Panc1 (cell line): ENCODE measurements at regions not wholly inside any gene's neighbourhood (a gene's known extent, or its start where the extent isn't known, plus 50 kb on each side); places are given as distances from the start of the nearest gene placed in this dataset.
"Not testable (repeated sequence)": the region's sequence is repeated elsewhere in the genome, so short reads cannot be mapped to it uniquely, and the experiment has no call there.

Experiments used
- ATAC-seq: fragments of 200-7000 bp; cut with Tn5 transposase; 2 replicates; pipeline ENCODE4 v1.9.1; 2020; ENCODE audit warnings: mild to moderate bottlenecking, moderate library complexity
- BruUV-seq: library from RNA; stranded (reverse); fragments of 400-500 nt; replicated peaks from 2 replicates; lab custom pipeline; 2021; lab: Mats Ljungman, UMichigan
- CTCF ChIA-PET: fragments of 300-600 bp; sonication (Branson Sonifier 250); formaldehyde crosslinking; loops from one replicate; lab custom pipeline; 2022; ENCODE audit warnings: antibody characterized with exemption; lab: Charles Lee
- POLR2A ChIA-PET: fragments of 300-600 bp; sonication (Branson Sonifier 250); formaldehyde crosslinking; loops from one replicate; lab custom pipeline; 2022; ENCODE audit warnings: antibody characterized with exemption; lab: Charles Lee
- DNase-seq: peaks from one replicate; pipeline ENCODE4 v3.0.0-alpha.2; 2010; ENCODE audit warnings: low read depth, low spot score
- H3K27ac ChIP-seq: 2 replicates; pipeline ENCODE4 v1.5.1; 2011; ENCODE audit warnings: mild to moderate bottlenecking, low read length, inconsistent platforms
- H3K27me3 ChIP-seq: fragments of 200-500 bp; sonication (Bioruptor generic); 2 replicates; pipeline ENCODE4 v1.6.0; 2014; ENCODE audit warnings: low read length, inconsistent platforms; ENCODE audit not compliant: control insufficient read depth, insufficient read depth
- H3K36me3 ChIP-seq: fragments of 200-500 bp; sonication (Bioruptor generic); 2 replicates; pipeline ENCODE4 v1.5.1; 2014; ENCODE audit warnings: inconsistent platforms, mild to moderate bottlenecking, low read length, moderate library complexity; ENCODE audit not compliant: control insufficient read depth, insufficient read depth
- H3K4me1 ChIP-seq: 2 replicates; pipeline ENCODE4 v1.5.1; 2011; ENCODE audit warnings: inconsistent platforms, mild to moderate bottlenecking, low read length, moderate library complexity; ENCODE audit not compliant: control insufficient read depth, insufficient read depth
- H3K4me3 ChIP-seq, 2 experiments: 2 replicates each; pipeline ENCODE4 v1.5.1; 2011 to 2012; ENCODE audit warnings: low read depth in 2 of 2, low read length in 2 of 2, mild to moderate bottlenecking in 2 of 2, inconsistent platforms in 1 of 2, moderate library complexity in 1 of 2
- H3K9me3 ChIP-seq: fragments of 200-500 bp; sonication (Bioruptor generic); 2 replicates; pipeline ENCODE4 v1.5.1; 2014; ENCODE audit warnings: low read depth, mild to moderate bottlenecking, inconsistent platforms, low read length, moderate library complexity; ENCODE audit not compliant: control insufficient read depth, insufficient read depth
- CTCF ChIP-seq: fragments of 450-650 bp; IDR thresholded peaks from 2 replicates; pipeline ENCODE4 v1.5.1; 2017; ENCODE audit warnings: mild to moderate bottlenecking
- POLR2AphosphoS5 ChIP-seq: IDR thresholded peaks from 2 replicates; pipeline ENCODE4 v1.6.1; 2012; ENCODE audit warnings: mild to moderate bottlenecking, low read depth, low read length, moderate library complexity
- REST ChIP-seq, 2 experiments: IDR thresholded peaks; 2 replicates each; pipeline ENCODE4 v1.6.1; 2011 to 2012; ENCODE audit warnings: low read depth in 2 of 2, control low read depth in 1 of 2, low read length in 1 of 2, mild to moderate bottlenecking in 1 of 2, moderate library complexity in 1 of 2; ENCODE audit not compliant: insufficient read depth in 1 of 2
- SIN3A ChIP-seq: IDR thresholded peaks from 2 replicates; pipeline ENCODE4 v1.6.1; 2012; ENCODE audit warnings: low read depth, mild to moderate bottlenecking, low read length, moderate library complexity, borderline replicate concordance; ENCODE audit not compliant: insufficient read depth
- TCF7L2 ChIP-seq: IDR thresholded peaks from 2 replicates; pipeline ENCODE4 v1.6.1; 2011; ENCODE audit warnings: mild to moderate bottlenecking, low read depth, low read length, inconsistent platforms
- in situ Hi-C: cut with HindIII; loops from 2 replicates; pipeline ENCODE4 v1.10.0; 2016; ENCODE audit warnings: low sequenced_read_pairs, low pct_unique_long_range_greater_than_20kb
- intact Hi-C: fragments of 100-400 bp; cut with micrococcal nuclease; formaldehyde crosslinking; loops from one replicate; pipeline ENCODE4 v1.10.0; 2022; ENCODE audit not compliant: unreplicated experiment

DNA sequence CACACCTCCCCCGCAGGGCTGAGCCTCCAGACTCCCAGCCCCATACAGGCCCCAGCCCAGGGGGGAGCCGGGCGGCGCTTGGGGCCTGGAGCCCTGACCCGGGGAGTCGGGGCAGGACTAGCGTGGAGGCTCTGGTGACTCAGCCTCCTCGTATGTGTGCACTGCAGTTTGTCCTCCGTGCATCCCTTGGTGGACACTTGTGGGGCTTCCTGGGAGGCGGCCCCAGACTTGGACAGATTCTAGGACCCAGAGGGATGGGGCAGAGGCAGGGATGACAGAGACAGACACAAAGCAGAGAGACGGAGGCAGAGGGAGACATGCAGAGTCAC, 161.6 kb downstream of the TMEM121 start:
- H3K9me3 ChIP-seq, H3K27ac ChIP-seq, in situ Hi-C loops, CTCF ChIA-PET, H3K4me3 ChIP-seq, H3K36me3 ChIP-seq, H3K4me1 ChIP-seq, DNase-seq, BruUV-seq, H3K27me3 ChIP-seq, POLR2A ChIA-PET: not testable (repeated sequence)
- intact Hi-C loops = loop anchor here (5.0 kb wide), 1 partner anchor 121 kb away; no protein-coding TSS in a partner anchor
- peak; percentile 78 for ATAC-seq

DNA sequence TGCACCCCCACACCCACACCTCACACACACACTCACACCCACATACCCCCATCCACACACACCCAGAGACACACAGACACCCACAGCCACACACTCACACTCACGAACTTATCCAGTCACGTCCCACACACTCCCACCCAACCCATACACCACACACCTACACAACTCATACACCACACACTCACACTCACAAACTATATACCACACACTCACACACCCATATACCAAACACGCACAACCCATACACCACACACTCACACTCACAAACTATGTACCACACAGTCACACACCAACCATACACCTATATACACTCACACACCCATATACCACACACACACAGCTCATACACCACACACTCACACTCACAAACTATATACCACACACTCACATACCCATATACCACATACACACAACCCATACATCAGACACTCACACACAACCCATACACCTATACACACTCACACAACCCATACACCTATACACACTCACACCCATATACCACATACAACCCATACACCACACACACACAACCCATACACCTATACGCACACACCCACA, 162.4 kb downstream of the TMEM121 start:
- BruUV-seq, H3K4me1 ChIP-seq, CTCF ChIA-PET, H3K9me3 ChIP-seq, ATAC-seq, H3K4me3 ChIP-seq, in situ Hi-C loops, H3K27me3 ChIP-seq, H3K36me3 ChIP-seq, POLR2A ChIA-PET, DNase-seq, H3K27ac ChIP-seq: not testable (repeated sequence)
- intact Hi-C loops = loop anchor here (5.0 kb wide), 1 partner anchor 121 kb away; no protein-coding TSS in a partner anchor

- in situ Hi-C loops = no loop called here
- Histone ChIP-seq H3K27me3 (no peaks in the 10 kb centered on the region), H3K9me3 (no peaks in the 10 kb centered on the region), H3K4me3 (no peak overlapping the region), H3K27ac (no peak overlapping the region), H3K36me3 (no peaks in the 10 kb centered on the region), H3K4me1 (no peaks in the 10 kb centered on the region)
- no TSS peak for BruUV-seq
- intact Hi-C loops = loop anchor here (5.0 kb wide), 1 partner anchor 122 kb away; no protein-coding TSS in a partner anchor
- ChIA-PET POLR2A (no interaction called here), CTCF (no interaction called here)
- ATAC-seq = no peak
- TF ChIP-seq TCF7L2 (no peak), REST (IDR thresholded peaks at IDR 0.05; ENCODE audit: insufficient read depth in 1 of 2, low read depth in 2 of 2, low read length in 1 of 2) (no peak), CTCF (no peak), SIN3A (no peak), POLR2AphosphoS5 (no peak)
- DNase-seq = no peak
Observed at GRCh38 chr14:105689722-105690121, 163.3 kb downstream of the TMEM121 start.
